DMS114 treated with DMSO at 0.1 percent for 48 hours (cell line): ENCODE measurements at regions not wholly inside any gene's neighbourhood (a gene's known extent, or its start where the extent isn't known, plus 50 kb on each side); places are given as distances from the start of the nearest gene placed in this dataset.

Experiments
- DNase-seq: peaks from one replicate; lab custom pipeline; 2025; ENCODE audit not compliant: unreplicated experiment; lab: John Stamatoyannopoulos, UW

DNA sequence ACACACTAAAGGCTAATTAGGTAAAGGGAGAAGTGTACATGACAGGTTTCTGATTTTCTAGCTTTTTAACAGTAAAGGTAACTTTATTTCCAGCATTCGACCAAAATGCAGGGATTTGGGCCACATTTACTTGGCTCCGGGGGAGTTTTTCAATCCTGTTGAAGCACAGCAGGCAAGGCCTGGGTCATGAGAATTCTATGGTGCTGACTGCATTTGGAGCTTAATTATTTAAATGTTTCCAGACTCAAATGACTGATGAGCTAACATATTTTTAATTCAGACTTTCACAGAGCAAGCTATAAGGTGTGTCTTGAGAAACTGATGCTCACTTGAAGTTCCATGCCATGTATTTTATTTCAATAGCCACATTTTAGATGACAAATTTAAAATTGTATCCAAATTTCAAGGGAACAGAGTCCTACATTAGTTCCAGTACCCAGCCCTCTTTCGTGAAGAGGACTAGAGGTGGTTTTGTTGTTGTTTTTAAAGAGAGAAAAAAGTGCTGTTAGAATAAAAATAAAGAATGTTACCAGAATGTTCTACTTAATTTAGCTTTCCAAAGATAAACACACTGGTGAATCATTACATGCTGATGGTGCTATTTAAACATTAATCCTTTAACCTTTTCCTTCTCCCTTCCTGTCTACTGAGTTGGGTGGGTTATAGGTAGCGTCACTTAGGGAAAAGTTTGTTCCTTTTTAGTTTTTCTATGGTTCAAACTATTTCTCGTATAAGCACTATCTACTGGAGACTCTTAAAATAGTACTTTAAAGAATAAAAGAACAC lies 82.3 kb upstream of the PHACTR2 start:
- DNase-seq: no peak

DNA sequence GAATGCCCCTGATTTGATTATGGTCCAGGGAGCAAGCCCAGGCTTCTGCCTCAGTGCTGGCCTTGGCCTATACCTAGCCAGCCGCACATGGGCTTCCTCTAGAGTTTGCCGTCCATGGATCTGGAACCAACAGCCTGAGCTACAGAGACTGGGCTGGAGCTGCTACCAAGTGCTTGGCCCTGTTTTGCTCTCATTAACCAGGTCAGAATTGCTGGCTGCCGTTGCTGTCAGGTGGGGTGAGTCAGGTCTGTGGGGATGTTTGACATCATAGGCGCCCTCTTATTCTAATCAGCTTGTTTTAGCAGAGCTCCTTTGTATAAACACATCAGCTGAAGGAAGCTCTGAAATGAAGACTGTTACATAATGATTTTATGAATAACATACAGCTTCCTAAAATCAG lies 83.1 kb upstream of the PHACTR2 start:
- DNase-seq: no peak

DNA sequence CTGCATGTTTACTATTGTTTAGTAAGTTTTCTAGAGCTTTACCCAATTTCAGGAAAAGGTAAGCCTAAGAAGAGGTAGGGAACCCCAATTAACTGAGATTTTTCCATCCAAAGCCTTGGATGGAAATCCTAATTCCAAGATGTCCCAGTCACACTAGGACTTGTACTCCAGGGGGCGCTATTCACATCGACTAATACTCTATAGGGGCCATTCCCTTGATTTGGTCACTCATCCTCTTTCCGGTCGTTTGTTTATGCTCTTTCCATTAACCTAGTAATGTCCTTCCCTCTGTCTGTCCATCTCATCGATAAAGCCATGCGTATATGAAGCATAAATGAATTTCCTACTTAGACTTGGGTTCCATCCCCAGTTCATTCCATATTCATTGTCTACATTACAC lies 80.8 kb upstream of the FUCA2 start:
- DNase-seq: no peak

DNA sequence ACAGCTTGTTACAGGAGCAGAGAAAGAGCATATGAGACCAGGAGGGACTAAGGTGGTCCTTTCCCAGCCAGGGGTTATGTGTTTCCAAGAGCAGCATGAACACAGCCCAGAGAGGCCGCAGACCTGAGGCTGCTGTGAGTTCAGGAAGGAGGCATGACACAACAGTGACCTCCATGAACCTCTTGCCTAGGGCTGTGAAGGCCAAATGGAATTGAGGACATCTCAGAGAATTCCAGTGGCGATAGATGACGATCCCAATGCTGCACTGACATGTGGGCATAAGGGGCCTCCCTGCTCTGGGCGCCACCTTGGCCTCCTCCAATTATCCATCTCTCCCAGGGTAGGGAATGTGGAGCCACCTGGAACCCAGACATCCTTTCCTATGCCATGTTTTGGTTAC lies 79.9 kb upstream of the FUCA2 start:
- no peak for DNase-seq

DNA sequence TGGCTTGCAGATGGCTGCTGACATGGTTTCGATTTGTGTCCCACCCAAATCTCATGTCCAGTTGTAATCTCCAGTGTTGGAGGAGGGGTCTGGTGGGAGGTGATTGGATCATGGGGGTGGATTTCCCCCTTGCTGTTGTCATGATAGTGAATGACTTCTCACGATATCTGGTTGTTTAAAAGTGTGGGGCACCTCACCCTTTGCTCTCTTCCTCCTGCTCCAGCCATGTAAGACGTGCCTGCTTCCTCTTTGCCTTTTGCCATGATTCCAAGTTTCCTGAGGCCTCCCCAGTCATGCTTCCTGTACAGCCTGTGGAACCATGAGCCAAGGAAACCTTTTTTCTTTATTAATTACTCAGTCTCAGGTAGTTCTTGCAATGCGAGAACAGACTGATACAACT lies 77.6 kb upstream of the FUCA2 start:
- no peak for DNase-seq

DNA sequence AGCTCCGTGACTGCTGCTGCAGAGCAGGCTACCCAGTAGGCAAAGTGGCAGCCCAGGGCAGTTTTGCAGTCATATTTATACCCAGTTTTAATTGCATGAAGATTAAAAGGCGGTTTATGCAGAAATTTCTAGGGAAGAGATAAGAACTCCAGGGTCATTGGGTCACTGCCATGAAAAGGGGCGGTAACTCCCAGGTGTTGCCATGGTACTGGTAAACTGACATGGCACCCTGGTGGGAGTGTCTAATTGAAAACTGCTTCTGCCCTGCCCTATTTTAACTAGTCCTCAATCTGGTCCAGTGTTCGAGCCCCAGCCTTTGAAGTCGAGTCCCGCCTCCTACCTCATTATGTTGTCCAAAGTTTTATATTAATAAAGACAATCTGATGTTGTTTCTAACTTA lies 75.0 kb upstream of the FUCA2 start:
- DNase-seq: no peak

DNA sequence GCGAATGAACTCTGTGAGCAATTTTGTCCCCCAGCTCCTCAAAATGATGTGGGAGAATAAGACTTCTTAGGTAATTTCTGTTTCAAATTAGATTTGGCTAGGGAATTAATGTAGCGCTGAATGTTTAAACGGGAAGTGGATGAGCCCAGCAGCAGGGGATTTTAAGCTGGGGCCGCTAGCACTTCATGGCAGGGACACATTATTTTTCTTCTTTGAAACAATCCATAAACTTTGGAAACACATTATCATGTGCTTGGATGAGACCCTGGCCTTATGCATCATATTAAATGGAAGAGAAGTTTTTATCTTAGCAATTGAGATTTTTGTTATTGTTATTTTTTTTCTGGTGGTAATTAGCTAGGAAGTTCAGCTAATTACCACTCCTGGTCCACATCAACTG lies 74.2 kb upstream of the FUCA2 start:
- no peak for DNase-seq

DNA sequence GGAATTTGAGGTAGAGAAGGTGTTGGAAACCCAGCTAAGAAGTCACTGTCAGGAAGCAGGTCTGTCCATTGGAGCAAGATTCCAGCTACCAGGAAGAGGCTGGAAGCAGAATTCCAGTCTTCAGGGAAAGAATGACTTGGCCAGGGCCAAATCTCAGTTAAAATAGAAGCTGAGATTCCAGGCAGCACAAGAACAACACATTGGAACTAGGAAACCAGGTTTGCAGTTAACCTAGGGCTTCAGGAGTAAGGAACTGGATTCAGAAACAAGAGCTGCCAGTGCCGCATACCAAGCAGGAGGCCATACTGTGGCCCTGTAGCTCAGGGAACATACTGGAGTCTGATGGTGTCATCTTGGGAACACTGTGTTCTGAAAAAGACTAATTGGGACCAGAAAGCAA lies 73.7 kb upstream of the FUCA2 start:
- no peak for DNase-seq

DNA sequence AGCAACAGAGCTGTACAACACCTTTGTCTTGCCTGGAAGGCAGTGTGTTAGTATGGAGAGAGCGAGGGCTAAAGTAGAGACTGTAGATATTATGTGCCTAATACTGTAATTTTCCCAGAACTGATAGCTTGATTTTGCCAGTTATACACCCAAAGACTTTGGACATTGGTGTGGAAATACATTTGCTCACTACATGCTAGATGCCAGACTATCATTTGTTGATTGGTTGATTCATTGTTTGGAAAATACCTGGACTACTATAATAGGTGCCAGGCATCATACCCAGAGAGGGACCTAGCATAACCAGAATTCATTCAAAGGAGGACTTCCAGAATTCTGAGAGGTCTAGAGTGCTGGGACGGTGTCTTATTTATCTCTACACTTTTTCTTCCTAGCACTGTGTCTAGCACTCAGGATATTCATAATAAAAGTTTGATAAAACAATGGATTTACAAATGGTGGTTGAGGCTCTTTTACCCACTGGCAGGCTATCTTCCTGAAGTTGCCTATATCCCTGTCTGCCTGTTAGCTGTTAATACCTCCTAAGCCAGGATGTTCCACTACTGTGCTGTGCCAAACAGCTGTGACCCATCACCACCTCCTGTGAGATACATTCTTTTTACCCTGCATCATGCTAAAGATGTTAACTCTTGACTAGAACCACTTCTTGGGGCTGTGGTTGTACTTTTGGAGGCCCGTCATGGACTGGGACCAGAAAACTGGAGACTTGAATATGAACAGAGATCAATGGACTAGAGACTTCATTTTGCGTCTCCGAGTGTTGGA lies 72.2 kb upstream of the FUCA2 start:
- no peak for DNase-seq

DNA sequence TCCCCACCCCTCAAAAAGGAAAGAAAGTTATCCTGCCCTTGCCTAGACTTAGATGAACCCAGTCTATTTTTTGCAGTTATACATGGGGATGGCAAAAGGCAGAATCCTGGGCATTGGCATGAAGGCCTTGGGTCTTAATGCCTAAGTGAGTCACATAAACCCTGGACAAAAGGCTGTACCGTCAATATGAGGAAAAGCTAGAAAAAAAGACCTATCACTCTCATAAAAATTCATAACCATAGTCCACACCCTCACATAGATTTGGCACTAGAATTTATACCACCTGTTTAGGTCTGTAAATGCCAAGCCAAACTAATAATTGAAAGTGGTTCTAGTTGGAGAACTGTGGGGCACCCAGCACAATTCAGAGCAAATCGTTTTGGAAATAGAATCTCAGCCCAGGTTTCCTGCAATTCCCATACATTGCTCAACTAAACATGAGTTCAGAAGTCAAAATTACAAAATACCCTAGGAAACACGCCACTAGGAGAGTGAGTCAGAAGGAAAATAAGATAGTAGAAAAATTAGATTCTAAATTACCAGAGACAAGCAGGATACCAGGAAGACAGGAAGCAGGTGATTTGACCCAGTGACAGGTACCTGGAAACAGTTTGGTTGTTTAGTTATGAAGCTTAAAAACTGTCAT lies 70.4 kb upstream of the FUCA2 start:
- DNase-seq: no peak

DNA sequence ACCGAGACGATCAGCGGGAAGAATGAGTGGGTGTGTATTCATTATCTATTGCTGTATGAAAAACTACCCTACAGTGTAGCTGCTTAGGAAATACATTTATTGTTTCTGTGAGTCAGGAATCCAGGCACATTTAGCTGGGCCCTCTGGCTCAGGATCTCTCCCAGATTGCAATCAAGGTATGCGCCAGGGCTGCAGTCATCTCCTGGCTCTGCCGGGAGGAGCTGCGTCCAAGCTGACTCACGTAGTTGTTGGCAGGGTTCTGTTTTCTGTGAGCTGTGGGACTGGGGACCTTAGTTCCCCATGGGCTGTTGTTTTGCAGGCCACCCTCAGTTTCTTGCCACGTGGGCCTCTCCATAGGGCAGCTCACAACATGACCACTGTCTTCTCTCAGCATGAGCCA lies 68.2 kb upstream of the FUCA2 start:
- DNase-seq: no peak

DNA sequence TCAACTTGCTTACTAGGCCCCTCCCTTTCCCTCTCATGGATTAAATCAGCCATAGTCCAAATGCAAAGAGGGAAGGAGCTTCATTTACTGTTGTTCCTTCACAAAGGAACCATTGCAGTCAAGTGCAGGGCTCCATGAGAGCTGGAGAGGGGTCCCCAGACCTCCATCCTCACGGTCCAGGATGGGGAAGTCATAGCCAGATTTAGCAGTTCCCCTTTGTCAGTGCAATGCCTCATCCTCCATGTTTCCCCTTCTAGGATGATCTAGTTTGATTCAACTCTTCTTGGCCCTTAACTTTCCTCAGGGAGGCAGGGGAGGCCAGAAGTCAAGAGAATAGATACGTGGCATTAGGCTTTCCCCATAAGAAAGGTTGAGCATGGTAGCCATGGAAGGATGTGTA lies 66.5 kb upstream of the FUCA2 start:
- no peak for DNase-seq

DNA sequence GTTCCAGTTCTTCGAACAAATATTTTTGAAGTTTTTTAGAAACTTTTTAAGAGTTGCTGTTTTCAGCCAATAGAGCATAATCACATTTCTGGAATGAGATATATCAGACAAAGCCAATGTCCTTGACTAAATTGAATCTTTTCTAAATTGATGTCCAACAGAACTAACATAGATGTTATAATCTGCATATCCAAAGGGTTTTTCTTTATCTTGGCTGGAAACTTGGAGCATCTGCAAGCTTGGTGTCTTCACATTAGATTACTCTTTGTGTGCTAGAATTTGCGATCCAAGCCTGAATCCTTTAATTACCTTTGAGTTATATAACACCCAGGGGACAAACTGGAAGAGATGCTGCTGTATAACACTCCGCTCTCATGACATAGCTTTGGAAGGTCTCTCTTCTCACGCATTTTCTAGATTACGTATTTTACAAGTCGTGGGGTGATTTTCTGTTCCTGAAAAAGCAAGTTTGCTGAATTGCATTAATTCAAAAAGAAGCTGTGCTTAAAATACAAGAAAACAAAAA lies 64.4 kb upstream of the FUCA2 start:
- DNase-seq: no peak

DNA sequence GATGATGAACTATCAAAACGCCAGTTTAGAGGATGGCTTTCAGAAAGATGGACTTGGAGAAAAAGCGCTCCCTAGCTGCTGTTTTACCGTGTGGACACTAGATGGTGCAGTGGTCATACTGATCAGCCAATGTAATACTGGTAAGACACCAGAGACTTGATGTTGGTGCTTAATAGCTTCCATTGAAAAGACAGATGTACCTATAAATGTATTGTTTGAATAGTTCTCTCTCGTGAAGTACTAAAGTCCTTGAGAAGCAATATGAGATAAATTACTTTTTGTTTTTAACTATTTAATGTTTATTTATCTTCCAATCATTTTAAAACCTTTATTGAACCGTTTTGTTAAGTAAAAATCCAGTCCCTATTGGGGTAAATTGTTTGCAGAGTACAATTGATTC lies 63.9 kb upstream of the FUCA2 start:
- peak; percentile 60 for DNase-seq

DNA sequence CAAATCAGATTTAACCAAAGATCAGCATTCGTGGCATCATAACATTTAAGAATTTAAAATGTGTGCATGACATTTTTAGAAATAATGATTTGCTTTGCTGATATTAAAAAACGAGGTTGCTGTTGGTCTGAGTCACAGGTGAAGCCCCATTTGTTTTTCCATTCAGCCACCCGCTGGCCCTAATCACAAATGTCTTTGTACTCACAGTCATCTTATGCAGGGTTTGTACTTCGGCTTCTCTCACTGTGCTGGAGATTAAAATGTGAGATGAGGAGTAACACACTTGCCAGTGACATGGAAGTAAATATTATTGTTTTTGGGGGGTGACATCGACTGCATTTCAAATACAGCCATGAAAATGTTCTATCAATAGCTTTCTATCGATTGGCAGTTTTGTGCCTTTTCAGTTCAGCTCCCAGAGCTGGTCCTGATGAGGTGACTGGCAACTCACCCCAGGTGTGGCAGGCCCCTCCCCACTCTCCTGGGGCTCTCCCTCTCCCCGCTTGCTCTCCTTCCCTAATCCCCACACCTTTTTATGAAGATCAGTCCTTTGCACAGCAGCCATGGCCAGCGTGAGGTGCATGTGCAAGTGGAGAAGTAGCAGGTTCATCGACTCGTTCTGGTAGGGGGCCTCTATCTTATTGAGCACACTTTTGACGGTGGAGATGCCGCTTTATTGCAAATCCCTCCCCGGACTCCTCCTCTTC lies 58.8 kb upstream of the FUCA2 start:
- DNase-seq: no peak

DNA sequence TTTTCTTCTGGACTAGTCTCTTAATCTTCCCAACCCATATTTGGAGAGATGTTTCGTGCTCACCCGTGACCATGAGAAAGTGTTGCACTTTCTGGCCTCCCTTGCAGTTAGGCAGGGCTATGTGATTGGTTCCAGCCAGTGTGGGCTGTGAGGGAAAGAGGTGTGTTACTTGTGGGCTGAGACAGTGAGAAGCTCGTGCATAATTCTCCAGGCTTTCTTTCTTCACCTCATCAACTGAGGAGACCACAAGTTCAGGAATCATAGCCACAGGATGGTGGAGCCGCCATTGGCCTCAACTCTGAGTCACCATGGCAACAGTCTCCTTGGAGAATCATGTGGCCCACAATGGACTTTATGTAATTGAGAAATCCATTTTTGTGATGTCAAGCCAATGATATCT lies 57.5 kb upstream of the FUCA2 start:
- DNase-seq: no peak

DNA sequence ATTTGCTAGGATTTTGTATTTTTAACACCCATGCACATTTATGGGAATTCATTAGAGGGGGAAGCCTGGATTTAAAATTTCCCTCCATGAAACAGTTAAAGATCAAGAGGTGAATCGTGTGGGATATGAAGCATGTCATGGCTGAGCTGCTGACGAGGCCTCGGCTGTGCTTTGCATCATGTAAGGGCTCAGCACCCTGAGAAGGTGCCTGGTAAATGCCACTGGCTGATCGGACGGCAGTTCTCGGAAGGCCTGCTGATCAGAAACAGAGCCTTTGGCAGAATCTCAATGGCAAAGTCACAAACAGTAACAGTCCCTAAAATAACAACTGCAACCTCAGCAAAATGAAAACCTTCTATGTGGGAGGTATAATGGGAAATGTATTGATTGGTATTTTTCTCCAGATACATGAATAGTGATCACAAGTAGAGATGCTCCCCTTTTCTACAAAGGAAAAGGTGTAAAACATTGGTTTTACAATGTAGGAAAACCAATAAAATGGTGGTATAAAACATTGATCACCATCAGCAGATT lies 53.0 kb upstream of the FUCA2 start:
- no peak for DNase-seq

DNA sequence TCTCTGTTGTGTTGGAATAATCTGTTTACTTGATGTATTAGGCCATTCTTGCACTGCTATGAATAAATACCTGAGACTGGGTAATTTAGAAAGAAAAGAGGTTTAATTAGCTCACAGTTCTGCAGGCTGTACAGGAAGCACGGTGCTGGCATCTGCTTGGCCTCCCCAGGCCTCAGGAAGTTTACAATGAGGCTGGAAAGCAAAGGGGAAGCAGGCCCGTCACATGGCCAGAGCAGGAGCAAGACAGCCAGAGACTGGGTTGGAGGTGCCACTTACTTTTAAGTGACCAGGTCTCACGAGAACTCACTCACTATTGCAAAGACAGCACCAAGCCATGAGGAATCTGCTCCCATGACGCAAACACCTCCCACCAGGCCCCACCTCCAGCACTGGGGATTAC lies 50.6 kb upstream of the FUCA2 start:
- no peak for DNase-seq
